Right renal cortex interstitium (tissue), 3 donors: ENCODE measurements at regions not wholly inside any gene's neighbourhood (a gene's known extent, or its start where the extent isn't known, plus 50 kb on each side); places are given as distances from the start of the nearest gene placed in this dataset.

ENCODE experiments used
- DNase-seq, 3 donors: peaks; one replicate each; pipeline ENCODE4 v3.0.0-alpha.2; 2013; ENCODE audit warnings: low read depth in 3 of 3, low spot score in 2 of 3

DNA sequence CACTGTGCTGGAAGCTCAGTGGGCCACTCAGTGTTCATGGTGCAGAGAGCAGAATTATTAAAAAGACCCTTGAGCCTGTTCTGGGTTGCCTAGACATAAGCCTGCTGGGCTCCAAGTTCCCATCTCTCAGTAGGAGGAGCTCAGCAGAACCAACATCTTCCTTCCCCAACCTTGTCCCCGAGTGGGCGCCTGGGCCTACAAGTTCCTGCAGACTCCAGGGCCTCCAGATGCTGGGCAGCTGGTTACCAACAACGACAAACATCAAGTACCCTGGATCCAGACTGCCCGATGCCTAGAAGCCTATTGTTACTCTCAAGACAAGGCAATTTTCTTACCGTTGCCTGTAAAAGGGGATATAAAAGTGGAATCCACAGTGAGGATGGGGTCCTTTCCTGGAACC is 214.2 kb downstream of the HAUS1 start:
- no peak for DNase-seq

DNA sequence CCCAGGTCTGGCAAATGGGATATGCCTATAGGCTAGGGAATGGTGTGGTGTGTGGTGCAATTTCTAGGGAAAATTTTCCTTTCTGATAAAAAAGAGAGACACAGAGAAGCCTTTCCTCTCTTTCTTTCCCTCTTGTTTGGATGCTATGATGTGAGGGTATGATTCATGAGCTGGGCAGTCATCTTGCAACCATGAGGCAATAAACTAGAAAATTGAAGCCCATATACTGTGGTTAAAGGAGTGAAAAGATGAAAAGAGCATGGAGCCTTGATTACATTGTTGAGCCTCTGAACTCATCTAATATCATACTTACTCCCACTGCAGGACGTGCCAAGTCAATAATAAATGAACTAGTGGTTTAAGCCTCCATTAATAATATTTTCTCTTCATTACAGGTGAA is 215.6 kb downstream of the HAUS1 start:
- no peak for DNase-seq

DNA sequence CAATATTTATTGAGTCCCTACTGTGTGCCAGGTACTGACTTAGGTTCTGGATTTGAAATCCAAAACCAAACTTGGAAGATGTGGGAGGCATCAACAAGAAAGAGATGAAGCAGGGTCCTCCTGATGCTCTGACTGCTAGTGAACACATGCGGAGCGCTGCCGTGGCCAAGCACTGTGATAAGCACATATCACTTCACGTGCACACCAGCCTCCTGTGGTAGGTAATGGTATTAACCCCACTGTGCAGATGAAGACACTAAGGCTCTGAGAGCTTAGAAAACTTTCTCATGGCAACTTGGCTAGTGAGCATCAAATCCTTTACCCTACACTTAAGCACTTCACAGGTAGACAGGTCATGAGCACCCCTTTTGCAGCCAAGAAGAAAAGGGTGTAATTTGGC is 216.1 kb downstream of the HAUS1 start:
- no peak for DNase-seq

DNA sequence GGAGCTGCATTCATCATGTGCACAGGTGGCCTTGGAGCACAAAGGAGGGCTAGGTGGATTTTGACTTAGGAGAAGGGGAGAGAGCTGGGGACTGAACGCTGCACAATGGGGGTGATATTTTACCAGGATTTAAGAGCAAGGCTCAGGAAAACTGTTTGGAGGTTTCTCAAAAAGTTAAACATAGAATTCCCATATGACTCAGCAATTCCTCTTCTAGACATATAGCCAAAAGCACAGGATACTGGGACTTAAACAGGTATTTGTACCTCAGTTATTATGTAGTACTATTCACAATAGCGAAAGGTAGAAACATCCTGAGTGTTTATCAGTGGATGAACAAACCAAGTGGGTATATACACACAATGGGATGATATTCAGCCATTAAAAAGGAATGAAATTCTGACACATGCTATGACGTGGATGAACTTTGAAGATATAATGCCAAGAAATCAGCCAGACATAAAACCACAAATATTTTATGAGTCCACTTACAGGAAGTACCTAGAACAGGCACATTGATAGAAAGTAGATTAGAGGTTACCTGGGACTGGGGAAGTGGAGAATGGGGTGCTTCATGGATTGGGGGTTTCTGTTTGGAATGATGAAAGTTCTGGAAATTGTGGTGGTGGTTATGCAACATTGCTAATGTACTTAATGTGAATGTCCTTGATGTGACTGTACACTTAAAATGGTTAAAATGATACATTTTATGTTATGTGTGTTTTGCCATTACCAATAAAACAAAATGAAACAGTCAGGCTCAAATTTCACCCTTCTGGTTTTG is 216.9 kb downstream of the HAUS1 start:
- DNase-seq: no peak

DNA sequence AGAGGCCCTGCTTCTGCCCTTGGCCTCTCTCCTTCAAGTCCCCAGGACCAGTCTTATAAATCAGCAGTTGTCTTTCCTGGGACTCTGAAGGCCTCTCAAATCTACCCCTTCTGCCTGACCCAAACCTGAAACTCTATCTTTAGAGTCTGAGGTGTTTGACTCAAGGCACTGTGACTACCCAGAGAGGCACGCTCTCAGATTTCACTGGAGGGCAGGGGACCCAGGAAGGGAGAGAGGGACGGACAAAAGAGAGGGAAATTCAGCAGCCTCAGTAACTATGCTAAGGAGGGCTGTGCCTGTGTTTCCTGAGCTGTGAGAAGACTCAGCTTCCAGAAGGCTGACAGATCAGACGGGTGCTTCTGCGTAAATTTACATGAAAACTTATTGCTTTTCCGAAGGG is 217.8 kb downstream of the HAUS1 start:
- no peak for DNase-seq

DNA sequence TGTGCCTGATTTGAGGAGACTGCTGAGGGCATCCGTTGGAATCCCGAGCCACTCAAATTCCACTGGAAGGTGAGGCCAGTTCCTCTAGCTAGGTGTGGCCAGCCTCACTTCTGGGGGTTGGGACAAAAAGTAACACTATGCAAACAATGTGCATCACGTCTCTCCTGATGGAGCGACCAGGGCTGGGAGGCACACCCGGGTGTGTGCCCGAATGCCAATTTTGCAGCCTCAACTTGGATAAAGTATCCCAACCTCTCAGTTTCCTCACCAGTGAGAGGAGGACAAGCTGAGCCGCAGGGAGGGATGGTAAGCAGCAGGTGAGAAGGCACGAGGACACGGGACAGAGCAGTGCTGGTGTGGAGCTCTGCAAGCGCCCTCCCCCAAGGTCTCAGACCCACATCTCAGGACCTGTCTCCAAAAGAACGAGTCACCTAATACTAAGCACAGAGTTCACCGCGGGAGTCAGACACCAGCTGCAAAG is 218.3 kb downstream of the HAUS1 start:
- no peak for DNase-seq

DNA sequence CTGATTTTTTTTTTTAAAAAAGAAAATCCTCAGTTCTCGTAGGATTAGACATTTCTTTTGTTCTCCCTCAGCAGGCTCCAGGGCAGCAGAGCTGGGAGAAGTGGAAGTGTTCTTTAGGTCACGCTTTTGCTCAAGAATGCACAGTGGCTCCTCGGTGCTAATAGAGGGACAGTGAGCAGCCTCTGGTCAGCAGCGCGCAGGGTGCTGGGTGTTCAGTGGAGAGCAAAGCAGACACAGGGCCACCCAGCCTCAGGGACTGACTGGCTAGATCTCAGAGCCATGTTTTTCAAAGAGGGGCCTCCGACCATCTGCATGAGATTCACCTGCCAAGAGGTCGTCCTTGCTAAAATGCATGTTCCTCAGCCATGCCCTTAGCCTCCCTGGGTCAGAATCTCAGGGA is 218.8 kb downstream of the HAUS1 start:
- DNase-seq: no peak

DNA sequence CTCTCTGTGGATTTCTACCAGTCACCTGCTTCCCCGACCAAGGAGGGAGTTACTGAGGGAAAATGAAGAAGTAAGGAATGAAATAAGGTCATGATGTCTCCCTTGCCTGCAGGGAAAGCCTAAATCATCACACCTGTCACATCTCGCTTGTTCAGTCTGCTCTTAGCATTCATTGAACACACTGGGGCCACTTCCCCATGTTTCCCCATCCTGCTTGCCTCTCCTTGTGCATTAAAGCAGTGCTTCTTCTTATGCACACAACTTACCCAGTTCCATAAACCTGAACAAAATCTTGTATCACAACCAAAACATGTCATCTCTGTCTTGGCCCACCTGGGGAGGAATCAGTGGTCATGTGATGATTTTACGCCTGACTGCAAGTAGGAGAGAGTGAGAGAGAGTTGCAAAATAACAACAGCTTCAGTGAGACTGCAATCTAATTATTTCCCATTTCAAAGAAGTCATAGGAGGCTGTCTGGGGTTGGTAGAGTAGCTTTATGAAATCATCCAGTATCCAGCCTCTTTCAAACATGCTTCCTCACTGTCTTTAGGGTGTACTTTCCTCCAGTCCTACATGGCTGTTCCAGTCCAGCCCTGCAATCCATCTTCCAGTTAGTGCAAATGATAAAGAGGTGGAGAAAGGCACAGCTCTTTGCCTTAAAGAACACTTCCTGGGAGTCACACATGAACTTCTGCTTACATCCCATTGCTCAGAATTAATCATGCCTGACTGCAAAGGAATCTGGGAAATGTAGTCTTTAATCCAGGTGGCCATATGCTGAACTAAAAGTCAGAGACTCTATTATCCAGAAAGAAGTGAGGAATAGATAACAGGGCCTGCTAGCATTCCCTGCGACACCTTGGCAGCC is 220.1 kb downstream of the HAUS1 start:
- DNase-seq: no peak

DNA sequence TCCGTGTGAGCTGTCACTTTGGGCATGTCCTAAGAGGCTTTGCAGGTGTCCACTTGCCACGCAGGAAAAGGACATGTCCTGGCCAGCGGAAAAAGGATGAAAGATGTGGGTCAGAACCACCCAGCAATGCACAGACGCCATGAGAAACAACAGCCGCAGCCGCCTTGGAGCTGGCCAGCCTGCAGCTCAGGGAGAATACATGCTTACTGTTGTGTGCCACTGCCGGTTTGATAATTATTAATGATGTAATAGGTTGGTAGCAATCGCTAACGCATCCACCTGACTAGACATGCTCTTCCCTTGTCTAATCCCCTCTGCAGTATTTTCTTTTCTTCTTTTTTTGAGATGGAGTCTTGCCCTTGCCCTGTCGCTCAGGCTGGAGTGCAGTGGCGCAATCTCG is 221.7 kb downstream of the HAUS1 start:
- DNase-seq: no peak

DNA sequence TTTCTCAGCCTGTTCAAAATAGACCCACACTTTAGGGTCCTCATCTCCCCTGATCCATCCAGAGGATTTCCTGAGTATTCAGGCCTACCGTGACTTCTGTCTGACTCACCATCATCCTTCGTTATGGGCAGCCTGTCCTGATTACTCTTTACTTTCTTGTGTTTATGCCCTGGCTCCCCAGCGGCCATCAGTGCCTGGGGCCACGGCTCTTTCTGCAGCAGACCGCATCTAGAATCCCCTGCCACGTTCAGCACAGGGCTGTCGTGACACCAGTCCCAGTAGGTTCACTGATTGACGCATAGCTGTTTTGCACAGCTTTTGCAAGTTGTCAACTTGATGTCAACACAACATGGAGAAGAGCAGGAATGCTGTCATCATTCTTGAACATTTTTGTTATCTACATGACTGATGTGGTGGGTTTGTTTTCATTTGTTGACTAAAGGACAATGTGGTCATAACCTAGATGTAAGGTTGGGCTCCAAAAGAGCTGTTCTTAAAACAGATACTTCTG is 225.6 kb downstream of the HAUS1 start:
- DNase-seq: no peak

DNA sequence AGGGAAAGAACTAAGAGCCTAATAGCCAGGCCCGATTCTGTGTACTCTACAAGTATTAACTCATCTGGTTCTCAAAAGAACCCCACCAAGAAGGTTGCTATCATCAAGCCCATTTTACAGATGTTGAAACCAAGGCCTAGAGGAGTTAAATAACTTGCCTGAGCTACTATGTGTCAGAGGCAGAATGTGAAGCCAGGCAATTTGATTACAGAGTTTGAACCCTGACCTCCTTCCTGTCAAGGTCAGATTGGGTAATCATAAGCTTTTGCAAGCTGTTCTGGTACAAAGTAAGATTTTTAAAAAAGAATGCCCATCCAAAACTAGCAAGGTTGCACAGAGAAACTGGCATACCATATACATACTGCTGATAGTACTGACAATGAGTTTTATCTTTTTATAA is 227.1 kb downstream of the HAUS1 start:
- DNase-seq: no peak

DNA sequence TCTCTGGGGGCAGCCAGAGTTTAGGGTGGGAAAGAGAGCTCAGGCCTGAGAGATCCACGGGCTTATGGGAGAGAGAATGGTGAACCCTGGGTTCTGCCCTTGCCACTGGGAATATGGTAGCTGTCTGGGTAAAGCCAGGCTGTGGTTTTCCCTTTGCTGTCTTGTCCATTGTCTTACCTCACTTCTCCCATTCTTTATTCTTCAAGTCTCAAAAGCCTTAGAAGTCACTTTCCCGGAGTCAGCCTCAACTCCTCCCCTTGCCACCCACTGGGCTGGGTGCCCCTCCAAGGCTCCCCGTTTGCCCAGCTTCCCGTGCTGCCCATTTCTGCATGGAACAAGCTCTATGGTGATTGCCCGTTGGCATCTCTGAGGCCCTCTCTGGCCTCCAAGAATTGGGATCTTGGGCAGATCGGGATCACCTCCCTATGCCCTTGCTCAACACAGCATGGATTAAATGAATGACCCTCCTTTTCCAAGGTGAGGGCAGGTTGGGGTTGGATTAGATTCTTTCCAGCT is 228.2 kb downstream of the HAUS1 start:
- DNase-seq: no peak

DNA sequence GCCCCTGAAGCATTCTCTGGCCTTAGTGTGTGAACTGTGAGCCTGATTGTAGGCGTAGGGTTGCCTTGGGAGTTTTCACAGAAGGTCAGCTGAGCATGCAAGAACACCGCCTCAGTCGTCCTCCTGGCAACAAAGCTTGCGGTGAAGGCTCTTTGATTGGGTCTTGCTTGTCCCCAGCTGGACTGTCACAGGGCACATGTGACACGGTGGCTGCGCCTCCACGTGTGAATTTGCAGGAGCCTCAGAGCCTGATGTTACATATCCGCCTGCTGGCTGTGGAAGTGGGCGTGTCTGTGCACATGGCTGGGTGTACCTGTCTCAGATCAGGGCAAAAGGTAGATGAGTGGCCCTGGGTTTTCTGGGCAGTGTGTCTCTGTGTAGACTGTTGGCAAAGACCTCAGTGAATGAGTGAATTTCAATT is 228.7 kb downstream of the HAUS1 start:
- no peak for DNase-seq

DNA sequence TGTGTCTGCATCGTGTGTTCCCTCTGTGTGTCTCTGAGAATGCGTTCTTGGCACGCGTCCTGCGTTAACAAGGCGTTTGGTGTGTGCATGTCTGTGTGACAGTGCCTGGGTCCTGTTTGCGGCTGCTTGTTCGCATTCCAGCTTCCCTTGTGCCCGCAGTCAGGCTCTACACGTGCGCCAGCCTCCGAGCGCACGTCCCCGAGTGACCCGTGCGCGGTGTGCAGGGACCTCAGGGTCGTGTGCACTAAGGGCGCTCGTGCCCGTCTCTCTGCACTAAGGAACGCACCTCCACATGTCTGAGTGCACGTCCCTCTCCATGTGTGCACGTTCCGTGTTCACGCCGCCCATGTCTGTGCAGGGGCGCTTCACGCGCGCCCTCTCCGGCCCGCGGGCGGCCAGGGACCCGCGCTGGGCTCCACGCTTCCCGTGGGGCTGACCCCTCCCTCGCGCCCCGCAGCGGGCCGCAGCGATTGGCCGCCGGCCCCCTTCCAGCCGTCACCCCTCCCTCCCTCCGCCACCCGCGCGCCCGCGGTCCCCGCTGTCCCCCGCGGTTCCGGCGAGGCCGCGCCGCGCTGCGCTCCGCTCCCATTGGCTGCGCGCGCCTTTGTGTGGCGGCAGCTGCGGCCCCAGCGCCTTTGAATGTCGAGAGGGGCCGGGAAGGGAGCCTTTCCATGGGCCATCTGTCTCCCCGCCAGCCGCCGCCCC is 229.4 kb downstream of the HAUS1 start:
- DNase-seq: no peak

DNA sequence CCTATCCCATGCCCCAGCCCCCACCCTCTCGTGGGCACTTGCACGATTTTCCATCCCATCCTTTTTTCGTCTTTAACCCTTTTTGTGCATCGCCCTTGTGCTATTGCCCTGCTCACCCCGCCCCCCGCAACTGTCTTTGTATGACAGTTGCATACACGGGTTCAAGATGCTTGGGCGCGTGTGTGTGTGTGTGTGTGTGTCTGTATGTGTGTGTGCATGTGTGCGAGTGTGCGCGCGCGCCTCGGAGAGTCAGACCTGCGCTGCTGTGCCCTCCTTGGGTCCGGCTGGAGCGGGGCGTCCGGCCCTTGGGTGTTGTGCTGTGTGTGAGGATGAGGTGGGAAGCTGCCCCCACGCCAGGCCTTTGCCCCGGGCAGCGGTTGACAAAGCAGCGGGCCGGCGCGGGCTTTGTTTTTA is 230.7 kb downstream of the HAUS1 start:
- no peak for DNase-seq

DNA sequence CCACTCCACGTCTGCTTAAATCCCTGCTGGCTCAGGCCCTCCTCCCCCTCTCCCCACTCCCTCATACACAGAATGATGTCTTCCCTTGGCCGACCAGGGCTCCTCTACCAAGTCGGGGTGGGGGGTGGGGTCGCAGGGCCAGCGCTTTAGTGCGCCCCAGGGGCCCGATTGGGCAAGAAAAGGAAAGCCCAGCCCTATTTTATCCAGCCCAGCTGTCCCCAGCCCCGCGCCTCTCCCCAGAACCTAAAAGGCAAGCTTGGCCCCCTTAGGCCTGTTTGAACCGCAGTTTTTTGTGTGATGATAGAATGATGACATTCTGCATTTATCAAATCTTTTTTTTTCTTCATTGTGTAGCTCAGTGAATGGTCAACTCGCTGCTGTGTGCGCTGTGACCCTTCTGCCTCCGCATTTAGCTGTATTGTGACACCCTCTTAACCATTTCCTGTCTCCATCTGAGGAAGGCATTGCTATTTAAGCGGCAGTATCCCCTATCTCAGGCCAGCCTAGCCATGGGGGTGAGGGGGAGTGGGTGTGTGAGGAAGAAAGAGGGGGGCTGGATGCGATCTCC is 231.4 kb downstream of the HAUS1 start:
- DNase-seq: no peak

DNA sequence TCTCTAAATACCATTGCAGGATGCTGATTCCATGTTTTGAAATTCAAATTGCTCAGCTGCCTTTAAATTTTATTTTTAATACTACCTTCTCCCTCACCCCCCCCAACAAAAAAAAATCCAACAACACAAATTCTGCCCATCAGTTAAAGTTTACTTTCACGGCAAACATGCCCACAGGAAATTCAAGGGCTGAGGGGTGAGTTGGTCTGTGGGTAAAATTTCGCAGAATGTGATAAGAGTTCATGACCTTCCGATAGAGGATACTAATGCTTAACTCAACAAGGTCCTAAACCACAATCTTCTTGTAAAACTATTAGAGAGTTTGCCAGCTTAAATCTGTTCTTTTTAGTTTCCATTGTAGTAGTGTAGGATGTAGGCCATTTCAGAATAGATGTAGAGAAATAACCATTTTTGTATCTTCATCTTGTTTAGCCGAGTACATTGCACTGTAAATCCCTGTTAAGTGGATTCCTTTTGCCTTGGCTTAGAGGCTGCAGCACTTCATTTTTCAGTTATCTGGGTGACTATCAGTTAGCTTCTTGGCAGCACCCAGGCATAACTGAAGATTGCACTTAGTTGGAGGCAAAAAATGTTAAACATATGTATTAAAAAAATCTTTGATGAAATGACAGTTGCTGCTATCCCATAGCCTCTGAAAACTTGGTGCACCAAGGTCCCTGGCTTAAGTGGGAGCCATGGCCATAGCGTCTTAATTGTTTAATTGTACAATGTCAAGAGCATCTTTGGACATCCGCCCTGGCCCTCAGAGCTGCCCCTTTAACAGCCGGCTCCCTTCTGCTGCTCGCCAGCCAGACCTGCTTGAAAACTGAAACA is 232.3 kb downstream of the HAUS1 start:
- no peak for DNase-seq

DNA sequence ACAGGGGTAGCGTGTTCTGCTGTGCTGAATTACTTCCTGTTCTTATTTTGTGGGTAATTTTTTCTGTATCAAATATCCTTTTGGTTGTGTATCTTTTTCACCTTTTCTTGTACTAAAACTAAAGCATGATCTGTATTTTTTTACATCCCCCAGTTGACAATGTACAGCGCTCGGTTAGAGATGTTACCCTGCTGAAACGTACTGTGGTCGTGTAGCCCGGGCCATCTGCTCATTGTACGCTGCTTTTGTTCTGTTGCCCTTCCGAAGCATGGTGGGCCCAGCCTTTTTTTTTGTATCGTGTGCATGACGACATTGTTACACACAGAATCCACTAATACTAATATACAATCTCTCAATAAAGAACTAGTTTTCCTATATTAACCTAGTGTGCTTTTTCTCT is 233.1 kb downstream of the HAUS1 start:
- DNase-seq: no peak

DNA sequence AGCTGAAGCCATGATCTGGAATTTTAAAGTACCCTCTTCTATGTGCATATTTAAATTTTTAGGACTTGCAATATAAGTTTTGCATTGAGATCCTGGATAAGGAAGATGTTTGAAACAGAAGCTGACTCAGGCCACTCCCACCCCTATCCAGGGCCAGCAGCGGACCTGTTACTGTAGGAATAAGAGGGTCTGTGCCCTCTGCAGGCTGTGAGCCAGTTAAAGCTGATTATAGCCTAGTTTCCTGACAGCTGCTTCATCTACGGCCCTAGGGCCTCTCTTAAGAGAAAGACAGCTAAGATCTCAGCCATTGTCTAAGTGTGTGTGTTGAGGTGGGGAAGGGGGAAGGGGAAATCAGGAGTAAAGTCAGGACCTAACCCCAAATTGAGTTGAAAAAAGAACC is 234.0 kb downstream of the HAUS1 start:
- DNase-seq: no peak

DNA sequence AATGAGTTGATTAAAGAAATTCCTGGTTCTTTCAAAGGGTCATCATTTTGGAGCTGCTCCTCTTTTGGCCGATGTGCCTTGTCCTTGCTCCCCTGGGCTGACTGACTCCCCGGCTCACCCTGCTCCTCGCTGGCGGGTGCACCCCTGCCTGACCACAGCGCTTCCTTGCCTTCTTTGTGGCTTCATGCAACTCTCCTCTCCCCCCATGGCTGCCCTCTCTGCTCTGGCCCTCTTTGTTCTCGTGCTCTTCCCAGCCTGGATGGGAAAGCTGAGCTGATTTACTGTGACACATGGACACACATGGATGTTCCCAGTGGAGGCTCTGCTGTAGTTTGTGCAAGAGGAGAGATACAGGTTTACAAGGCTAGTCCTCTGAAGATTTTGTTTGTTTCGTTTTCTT is 234.6 kb downstream of the HAUS1 start:
- DNase-seq: no peak
